SH-SY5Y (cell line): ENCODE measurements at regions not wholly inside any gene's neighbourhood (a gene's known extent, or its start where the extent isn't known, plus 50 kb on each side); places are given as distances from the start of the nearest gene placed in this dataset.

ENCODE experiments used
- GATA2 ChIP-seq: IDR thresholded peaks from 2 replicates; pipeline ENCODE4 v1.6.1; 2011; ENCODE audit warnings: mild to moderate bottlenecking, low read depth, low read length
- GATA3 ChIP-seq: IDR thresholded peaks from 2 replicates; pipeline ENCODE4 v1.6.1; 2011; ENCODE audit warnings: low read depth, mild to moderate bottlenecking, low read length, moderate library complexity

GRCh38 chr1:224501836-224502235, 67.2 kb upstream of the WDR26 start:
- TF ChIP-seq GATA2 (no peak), GATA3 (no peak)
